ENCODE measurements at regions not wholly inside any gene's neighbourhood (a gene's known extent, or its start where the extent isn't known, plus 50 kb on each side); places are given as distances from the start of the nearest gene placed in this dataset.
"Not testable (repeated sequence)": the region's sequence is repeated elsewhere in the genome, so short reads cannot be mapped to it uniquely, and the experiment has no call there.

- DNase-seq (ENCODE audit: low read depth, low spot score); H3K4me3 ChIP-seq (ENCODE audit: low read length): not testable (repeated sequence)
Measured at GRCh38 chr5:34096033-34096432, 53.0 kb upstream of the C1QTNF3 start.

DNA sequence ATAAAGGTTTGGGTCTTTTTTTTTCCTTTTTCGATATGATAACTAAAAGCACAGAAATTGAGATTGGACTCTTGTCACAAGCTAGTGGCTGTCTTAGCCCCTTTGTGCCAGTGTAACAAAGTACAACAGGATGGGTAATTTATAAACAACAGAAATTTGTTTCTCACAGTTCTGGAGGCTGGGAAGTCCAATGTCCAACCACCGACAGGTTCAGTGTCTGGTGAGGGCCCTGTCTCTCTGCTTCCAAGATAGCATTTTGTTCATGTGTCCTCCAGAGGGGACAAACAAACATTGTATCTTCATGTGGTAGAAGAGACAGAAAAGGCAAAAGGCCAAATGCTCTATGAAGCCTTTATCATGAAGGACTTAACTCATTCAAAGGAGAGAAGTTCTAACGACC, 56.9 kb upstream of the C1QTNF3 start:
- DNase-seq (ENCODE audit: low read depth, low spot score); H3K4me3 ChIP-seq (ENCODE audit: low read length): not testable (repeated sequence)

DNA sequence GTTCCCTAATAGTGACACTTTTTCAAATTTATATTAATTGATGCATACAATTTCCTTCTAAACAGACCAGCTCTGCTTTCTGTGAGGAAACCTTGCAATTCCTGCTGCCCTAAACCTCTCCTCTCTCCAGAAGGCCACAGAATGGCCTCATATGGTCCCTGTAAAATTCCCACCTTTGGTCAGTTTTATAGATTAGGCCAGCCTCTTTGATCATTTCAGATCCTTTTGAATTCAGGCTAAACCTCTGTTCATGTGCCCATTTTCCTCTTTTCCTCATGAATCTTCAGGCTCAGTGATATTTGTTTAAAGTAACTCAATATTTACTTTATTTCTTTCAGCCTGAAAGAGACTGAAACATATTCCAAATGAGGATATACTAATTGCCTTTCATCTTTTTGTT, 58.6 kb upstream of the C1QTNF3 start:
- H3K4me3 ChIP-seq (ENCODE audit: low read length); DNase-seq (ENCODE audit: low read depth, low spot score): not testable (repeated sequence)

- DNase-seq (ENCODE audit: low read depth, low spot score); H3K4me3 ChIP-seq (ENCODE audit: low read length): not testable (repeated sequence)
Measured at GRCh38 chr5:34108897-34109296, 65.9 kb upstream of the C1QTNF3 start.

DNA sequence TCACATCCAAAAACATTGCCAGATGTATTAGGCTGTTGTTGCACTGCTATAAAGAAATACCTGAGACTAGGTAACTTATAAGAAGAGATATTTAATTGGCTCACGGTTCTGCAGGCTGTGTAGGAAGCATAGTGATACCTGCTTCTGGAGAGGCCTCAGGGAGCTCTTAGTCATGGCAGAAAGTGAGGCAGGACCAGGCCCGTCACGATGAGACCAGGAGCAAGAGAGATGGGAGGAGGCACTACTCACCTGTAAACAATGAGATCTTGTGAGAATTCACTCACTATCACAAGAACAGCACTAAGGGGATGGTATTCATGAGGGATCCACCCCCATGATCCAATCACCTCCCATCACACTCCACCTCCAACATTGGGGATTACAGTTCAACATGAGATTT, 81.3 kb upstream of the C1QTNF3 start:
- DNase-seq (ENCODE audit: low read depth, low spot score); H3K4me3 ChIP-seq (ENCODE audit: low read length): not testable (repeated sequence)

GRCh38 chr5:34125354-34125753, 82.3 kb upstream of the C1QTNF3 start:
- DNase-seq (ENCODE audit: low read depth, low spot score); H3K4me3 ChIP-seq (ENCODE audit: low read length): not testable (repeated sequence)

GRCh38 chr5:34126741-34127140, 83.7 kb upstream of the C1QTNF3 start:
- not testable (repeated sequence) for DNase-seq (ENCODE audit: low read depth, low spot score)

GRCh38 chr5:34127818-34128217, 84.8 kb upstream of the C1QTNF3 start:
- H3K4me3 ChIP-seq (ENCODE audit: low read length); DNase-seq (ENCODE audit: low read depth, low spot score): not testable (repeated sequence)

More at GRCh38 chr5:34126741-34127140, 83.7 kb upstream of the C1QTNF3 start:
- H3K4me3 ChIP-seq (ENCODE audit: low read length), result not testable (repeated sequence)

DNA sequence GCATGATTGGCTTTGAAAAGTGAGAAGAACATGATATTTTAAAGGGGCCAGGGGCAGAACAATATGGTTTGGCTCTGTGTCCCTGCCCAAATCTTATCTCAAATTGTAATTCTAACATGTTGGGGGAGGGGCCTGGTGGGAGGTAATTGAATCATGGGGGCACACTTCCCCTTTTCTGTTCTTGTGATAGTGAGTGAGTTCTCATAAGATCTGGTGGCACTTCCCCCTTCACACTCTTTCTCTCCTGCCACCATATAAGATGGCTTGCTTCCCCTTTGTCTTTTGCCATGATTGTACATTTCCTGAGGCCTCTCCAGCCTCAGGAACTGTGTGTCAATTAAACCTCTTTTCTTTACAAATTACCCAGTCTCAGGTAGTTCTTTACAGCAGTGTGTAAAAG, 85.9 kb upstream of the C1QTNF3 start:
- DNase-seq (ENCODE audit: low read depth, low spot score); H3K4me3 ChIP-seq (ENCODE audit: low read length): not testable (repeated sequence)

DNA sequence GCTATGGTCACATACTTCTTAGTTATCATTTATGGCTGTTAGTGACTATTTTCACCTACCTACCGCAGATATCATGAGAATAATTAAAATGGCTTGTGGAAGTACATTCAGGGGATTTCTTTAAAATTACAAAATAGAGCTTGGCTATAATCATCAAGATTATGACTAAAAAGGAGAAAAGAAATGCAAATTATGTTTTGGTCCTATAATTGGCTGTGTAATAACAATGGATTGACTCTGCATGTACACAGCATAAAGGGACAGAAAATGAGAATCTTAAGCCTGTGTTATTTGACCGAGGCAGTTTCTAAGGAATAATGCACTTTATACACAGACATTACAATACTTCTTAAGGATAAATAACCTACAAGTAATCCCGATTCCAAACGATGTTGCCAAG, 112.0 kb upstream of the C1QTNF3 start:
- not testable (repeated sequence) for H3K4me3 ChIP-seq (ENCODE audit: low read length); DNase-seq (ENCODE audit: low read depth, low spot score)

DNA sequence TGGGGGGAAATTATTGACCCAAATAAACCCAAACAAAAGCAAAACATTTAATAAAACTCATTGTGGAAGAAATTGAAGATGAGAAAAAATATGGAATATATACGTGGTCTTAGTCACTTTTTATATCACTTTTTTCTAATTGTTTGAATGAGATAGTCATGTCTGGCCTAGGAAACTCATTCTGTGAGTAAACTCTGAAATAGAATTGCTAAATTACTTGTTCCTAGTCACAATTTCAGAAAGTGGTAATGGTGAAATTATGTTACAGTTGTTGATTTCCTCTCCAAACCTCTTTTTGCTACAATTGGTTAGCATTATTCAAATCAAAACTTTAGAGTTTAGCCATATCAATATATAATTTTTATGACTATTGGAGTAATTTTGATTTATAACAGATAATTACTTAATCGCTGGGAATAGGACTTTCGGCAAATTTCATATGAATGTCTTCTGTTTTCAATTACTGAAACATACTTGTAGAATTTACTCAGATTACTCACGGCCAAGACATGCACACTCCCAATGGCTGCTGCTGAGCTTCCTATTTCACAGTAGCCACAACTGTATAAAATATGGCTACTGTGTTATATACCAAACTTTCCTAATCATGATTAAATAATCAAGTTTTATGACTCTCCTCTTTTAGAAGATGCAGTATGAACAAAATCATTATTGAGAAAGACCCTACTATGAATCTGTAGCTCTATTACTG, 113.8 kb upstream of the C1QTNF3 start:
- not testable (repeated sequence) for H3K4me3 ChIP-seq (ENCODE audit: low read length); DNase-seq (ENCODE audit: low read depth, low spot score)

DNA sequence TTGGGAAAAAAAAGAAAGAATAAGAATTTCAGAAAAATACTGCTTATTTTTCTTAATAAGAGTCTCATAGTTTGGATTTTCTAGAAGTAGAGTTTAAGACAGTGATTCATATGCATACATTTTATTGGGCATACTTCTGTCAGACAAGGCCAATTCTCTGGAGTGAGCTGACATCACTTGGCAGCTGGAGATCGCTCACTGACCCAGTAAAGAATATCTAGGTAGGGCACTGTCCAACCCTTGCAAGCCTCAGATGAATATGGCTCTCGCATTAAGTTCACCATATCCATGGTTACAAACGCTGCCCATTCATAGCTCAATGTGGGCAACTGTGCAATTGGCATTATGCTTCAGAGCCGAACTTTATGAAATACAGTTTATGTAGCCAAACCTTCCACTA, 117.9 kb upstream of the C1QTNF3 start:
- DNase-seq (ENCODE audit: low read depth, low spot score); H3K4me3 ChIP-seq (ENCODE audit: low read length): not testable (repeated sequence)

- H3K4me3 ChIP-seq (ENCODE audit: low read length); DNase-seq (ENCODE audit: low read depth, low spot score): not testable (repeated sequence)
Measured at GRCh38 chr5:34171398-34171797, 128.4 kb upstream of the C1QTNF3 start.

- not testable (repeated sequence) for H3K4me3 ChIP-seq (ENCODE audit: low read length); DNase-seq (ENCODE audit: low read depth, low spot score)
Measured at GRCh38 chr5:34179453-34180190, 136.6 kb upstream of the C1QTNF3 start.

- not testable (repeated sequence) for DNase-seq (ENCODE audit: low read depth, low spot score)
Measured at GRCh38 chr5:34180225-34180624, 137.2 kb upstream of the C1QTNF3 start.

DNA sequence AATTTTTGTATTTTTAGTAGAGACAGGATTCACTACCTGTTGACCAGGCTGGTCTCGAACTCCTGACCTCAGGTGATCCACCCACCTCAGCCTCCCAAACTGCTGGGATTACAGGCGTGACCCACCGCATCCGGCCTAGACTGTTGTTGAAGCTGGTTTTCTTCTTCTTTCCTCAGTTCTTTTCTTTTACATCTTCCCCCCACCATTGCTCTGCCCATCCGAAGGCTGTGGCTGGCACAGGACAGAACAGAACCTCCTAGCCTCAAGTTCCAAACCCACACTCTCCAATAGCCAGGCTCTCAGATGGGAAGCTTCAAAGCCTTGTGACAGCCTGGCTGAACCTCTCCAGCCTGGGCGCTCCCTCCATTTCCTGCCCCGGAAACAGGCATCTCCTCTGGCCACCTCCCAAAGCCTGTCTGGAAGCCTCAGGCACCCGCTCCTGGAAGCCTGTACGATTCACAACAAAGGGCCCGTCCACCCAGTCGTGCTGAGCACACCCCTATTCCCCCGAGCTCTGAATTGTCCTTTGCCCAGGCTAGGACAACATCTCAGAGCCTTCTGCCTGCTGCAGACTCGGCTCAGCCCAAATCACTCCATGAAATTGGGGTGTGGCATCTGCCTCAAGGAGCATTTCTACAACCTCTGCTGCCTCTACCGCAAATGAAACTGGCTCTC, 138.1 kb upstream of the C1QTNF3 start:
- H3K4me3 ChIP-seq (ENCODE audit: low read length); DNase-seq (ENCODE audit: low read depth, low spot score): not testable (repeated sequence)

More at GRCh38 chr5:34180225-34180624, 137.2 kb upstream of the C1QTNF3 start:
- H3K4me3 ChIP-seq (ENCODE audit: low read length), result not testable (repeated sequence)

DNA sequence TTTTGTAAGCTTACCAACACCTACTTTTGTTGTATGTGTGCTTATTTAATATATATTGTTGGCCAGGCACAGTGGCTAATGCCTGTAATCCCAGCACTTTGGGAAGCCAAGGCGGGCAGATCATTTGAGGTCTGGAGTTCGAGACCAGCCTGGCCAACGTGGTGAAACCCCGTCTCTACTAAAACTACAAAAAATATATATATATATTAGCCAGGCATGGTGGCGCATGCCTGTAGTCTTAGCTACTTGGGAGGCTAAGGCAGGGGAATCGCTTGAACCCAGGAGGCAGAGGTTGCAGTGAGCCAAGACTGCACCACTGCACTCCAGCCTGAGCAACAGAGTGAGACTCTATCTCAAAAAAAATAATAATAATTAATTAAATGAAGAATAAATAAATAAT, 142.0 kb upstream of the C1QTNF3 start:
- DNase-seq (ENCODE audit: low read depth, low spot score), result not testable (repeated sequence)

GRCh38 chr5:34185572-34185971, 142.6 kb upstream of the C1QTNF3 start:
- DNase-seq (ENCODE audit: low read depth, low spot score); H3K4me3 ChIP-seq (ENCODE audit: low read length): not testable (repeated sequence)

More for the DNA sequence above, 142.0 kb upstream of the C1QTNF3 start:
- not testable (repeated sequence) for H3K4me3 ChIP-seq (ENCODE audit: low read length)

GRCh38 chr5:34186108-34186507, 143.1 kb upstream of the C1QTNF3 start:
- not testable (repeated sequence) for DNase-seq (ENCODE audit: low read depth, low spot score)

GRCh38 chr5:34186865-34187264, 143.9 kb upstream of the C1QTNF3 start:
- not testable (repeated sequence) for H3K4me3 ChIP-seq (ENCODE audit: low read length); DNase-seq (ENCODE audit: low read depth, low spot score)

More at GRCh38 chr5:34186108-34186507, 143.1 kb upstream of the C1QTNF3 start:
- H3K4me3 ChIP-seq (ENCODE audit: low read length), result not testable (repeated sequence)

All from Jurkat, Clone E6-1 (cell line).